ENCODE measurements at regions not wholly inside any gene's neighbourhood (a gene's known extent, or its start where the extent isn't known, plus 50 kb on each side); places are given as distances from the start of the nearest gene placed in this dataset.

DNA sequence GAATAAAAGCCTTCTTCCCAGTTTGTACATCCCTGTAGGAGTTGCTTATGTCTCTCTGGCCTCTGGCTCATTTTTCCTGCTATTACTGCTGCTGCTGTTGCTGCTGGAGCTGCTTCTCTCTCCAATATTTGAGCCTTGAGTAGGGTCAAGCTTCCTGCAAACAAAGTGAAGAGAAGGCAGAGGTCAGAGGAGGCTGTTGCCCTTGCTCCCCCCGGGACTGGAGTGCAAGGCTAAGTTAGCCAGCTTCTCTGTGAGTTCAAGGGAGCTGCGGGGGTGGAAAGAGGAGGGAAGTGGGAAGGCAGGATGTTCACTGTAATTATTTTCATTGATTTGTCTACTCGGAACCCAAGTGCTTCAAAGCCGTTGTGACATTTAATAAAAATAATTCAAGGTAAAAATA lies 77.0 kb upstream of the TMEM132E start:
- no CpG with 5 or more reads among the region's 4 CpGs for WGBS (ENCODE audit: insufficient coverage, low lambda C conversion rate)
- no peaks in the 10 kb centered on the region for H3K36me3 ChIP-seq (ENCODE audit: control insufficient read depth, insufficient read depth, low read length)

GRCh38 chr17:34499576-34499975 lies 79.8 kb upstream of the TMEM132E start:
- WGBS (ENCODE audit: insufficient coverage, low lambda C conversion rate) = no CpG with 5 or more reads among the region's 1 CpG
- DNase-seq = peak; percentile 9 to 13

More for the DNA sequence above, 77.0 kb upstream of the TMEM132E start:
- Histone ChIP-seq H3K9me3 (ENCODE audit: control insufficient read depth, low read depth, low read length) (no peaks in the 10 kb centered on the region), H3K4me3 (ENCODE audit: low read length) (no peak overlapping the region), H3K4me1 (ENCODE audit: control insufficient read depth, insufficient read depth, low read length) (no peaks in the 10 kb centered on the region), H3K27ac (ENCODE audit: low read length) (no peak overlapping the region), H3K27me3 (ENCODE audit: control insufficient read depth, insufficient read depth, low read length) (peaks cover 4% of the 10 kb centered on the region)
- DNase-seq = no peak

DNA sequence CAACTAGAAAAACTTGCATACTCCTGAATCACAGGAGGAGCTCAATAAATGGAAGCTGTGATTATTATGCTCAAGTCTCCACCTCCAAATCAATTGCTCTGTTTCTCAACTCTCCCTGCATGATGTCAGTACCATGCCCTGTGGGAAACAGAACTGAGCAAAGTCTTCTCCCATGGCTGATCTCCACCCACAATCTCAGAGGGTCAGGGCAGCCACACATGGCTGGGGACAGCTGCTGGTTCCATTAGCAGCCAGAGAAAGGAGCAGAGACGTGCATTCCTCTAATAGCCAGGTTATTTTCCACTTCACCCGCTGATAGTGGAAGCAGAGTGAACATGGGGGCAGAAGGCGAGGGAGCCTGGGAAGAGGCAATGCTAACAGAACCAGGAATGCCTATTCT lies 85.5 kb upstream of the TMEM132E start:
- Histone ChIP-seq H3K27ac (ENCODE audit: low read length) (no peak overlapping the region), H3K4me1 (ENCODE audit: control insufficient read depth, insufficient read depth, low read length) (no peaks in the 10 kb centered on the region), H3K36me3 (ENCODE audit: control insufficient read depth, insufficient read depth, low read length) (no peaks in the 10 kb centered on the region), H3K9me3 (ENCODE audit: control insufficient read depth, low read depth, low read length) (no peaks in the 10 kb centered on the region), H3K27me3 (ENCODE audit: control insufficient read depth, insufficient read depth, low read length) (no peaks in the 10 kb centered on the region), H3K4me3 (ENCODE audit: low read length) (no peak overlapping the region)
- DNase-seq = no peak
- WGBS (ENCODE audit: insufficient coverage, low lambda C conversion rate) = no CpG with 5 or more reads among the region's 3 CpGs

More at GRCh38 chr17:34499576-34499975, 79.8 kb upstream of the TMEM132E start:
- no peak overlapping the region for H3K4me3 ChIP-seq (ENCODE audit: low read length)
- H3K36me3 ChIP-seq (ENCODE audit: control insufficient read depth, insufficient read depth, low read length) = no peaks in the 10 kb centered on the region
- peaks cover 2% of the 10 kb centered on the region for H3K27me3 ChIP-seq (ENCODE audit: control insufficient read depth, insufficient read depth, low read length)
- no peak overlapping the region for H3K27ac ChIP-seq (ENCODE audit: low read length)
- no peaks in the 10 kb centered on the region for H3K4me1 ChIP-seq (ENCODE audit: control insufficient read depth, insufficient read depth, low read length)
- H3K9me3 ChIP-seq (ENCODE audit: control insufficient read depth, low read depth, low read length) = no peaks in the 10 kb centered on the region

DNA sequence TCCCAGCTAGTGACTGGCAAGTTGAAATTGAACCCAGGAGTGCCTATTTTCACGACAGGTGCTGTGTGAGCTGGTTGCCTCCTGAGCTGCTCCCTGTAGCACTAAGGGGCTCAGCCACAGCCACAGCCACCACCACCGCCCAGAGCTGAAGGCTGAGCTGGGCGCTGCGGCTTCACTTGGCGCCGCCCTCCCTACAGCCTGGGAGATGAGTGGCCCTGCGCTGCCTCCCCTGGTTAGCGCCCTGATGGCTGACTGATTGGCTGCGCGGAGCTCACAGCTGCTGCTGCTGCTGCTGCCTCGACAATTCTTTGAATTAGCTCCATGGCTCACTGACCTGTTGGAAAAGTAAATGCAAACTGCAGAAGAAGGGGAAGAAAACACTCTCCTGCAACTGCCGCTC lies 91.8 kb upstream of the TMEM132E start:
- Histone ChIP-seq H3K27me3 (ENCODE audit: control insufficient read depth, insufficient read depth, low read length) (peaks cover 15% of the 10 kb centered on the region), H3K9me3 (ENCODE audit: control insufficient read depth, low read depth, low read length) (no peaks in the 10 kb centered on the region), H3K27ac (ENCODE audit: low read length) (no peak overlapping the region), H3K4me1 (ENCODE audit: control insufficient read depth, insufficient read depth, low read length) (no peaks in the 10 kb centered on the region), H3K36me3 (ENCODE audit: control insufficient read depth, insufficient read depth, low read length) (no peaks in the 10 kb centered on the region), H3K4me3 (ENCODE audit: low read length) (no peak overlapping the region)
- WGBS (ENCODE audit: insufficient coverage, low lambda C conversion rate) = no CpG with 5 or more reads among the region's 12 CpGs
- DNase-seq = no peak

- H3K27ac ChIP-seq (ENCODE audit: low read length) = no peak overlapping the region
- H3K4me1 ChIP-seq (ENCODE audit: control insufficient read depth, insufficient read depth, low read length) = no peaks in the 10 kb centered on the region
- no CpG with 5 or more reads among the region's 8 CpGs for WGBS (ENCODE audit: insufficient coverage, low lambda C conversion rate)
- no peaks in the 10 kb centered on the region for H3K36me3 ChIP-seq (ENCODE audit: control insufficient read depth, insufficient read depth, low read length)
- H3K27me3 ChIP-seq (ENCODE audit: control insufficient read depth, insufficient read depth, low read length) = peaks cover 15% of the 10 kb centered on the region
- H3K4me3 ChIP-seq (ENCODE audit: low read length) = no peak overlapping the region
- DNase-seq = no peak
- no peaks in the 10 kb centered on the region for H3K9me3 ChIP-seq (ENCODE audit: control insufficient read depth, low read depth, low read length)
Measured at GRCh38 chr17:34486761-34487160, 92.6 kb upstream of the TMEM132E start.

DNA sequence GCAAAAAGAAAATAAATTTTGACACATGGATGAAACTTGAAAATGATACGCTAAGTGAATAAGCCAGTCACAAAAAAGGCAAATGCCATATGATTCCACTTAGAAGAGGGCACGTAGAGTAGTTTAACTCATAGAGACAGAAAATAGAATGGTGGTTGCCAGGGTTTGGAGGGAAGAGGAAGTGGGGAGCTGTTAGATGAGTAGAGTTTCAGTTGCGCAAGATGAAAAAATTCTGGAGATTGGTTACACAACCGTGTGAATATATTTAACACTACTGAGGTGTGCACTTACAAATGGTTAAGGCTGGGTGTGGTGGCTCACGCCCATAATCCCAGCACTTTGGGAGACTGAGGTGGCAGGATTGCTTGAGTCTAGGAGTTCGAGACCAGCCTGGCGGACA lies 93.4 kb upstream of the TMEM132E start:
- 82% methylated on average over 4 of the region's 7 CpGs for WGBS (ENCODE audit: insufficient coverage, low lambda C conversion rate)
- H3K27me3 ChIP-seq (ENCODE audit: control insufficient read depth, insufficient read depth, low read length) = peaks cover 15% of the 10 kb centered on the region
- no peak overlapping the region for H3K27ac ChIP-seq (ENCODE audit: low read length)
- no peaks in the 10 kb centered on the region for H3K36me3 ChIP-seq (ENCODE audit: control insufficient read depth, insufficient read depth, low read length)
- H3K4me1 ChIP-seq (ENCODE audit: control insufficient read depth, insufficient read depth, low read length) = no peaks in the 10 kb centered on the region
- H3K4me3 ChIP-seq (ENCODE audit: low read length) = no peak overlapping the region
- DNase-seq = no peak
- no peaks in the 10 kb centered on the region for H3K9me3 ChIP-seq (ENCODE audit: control insufficient read depth, low read depth, low read length)

DNA sequence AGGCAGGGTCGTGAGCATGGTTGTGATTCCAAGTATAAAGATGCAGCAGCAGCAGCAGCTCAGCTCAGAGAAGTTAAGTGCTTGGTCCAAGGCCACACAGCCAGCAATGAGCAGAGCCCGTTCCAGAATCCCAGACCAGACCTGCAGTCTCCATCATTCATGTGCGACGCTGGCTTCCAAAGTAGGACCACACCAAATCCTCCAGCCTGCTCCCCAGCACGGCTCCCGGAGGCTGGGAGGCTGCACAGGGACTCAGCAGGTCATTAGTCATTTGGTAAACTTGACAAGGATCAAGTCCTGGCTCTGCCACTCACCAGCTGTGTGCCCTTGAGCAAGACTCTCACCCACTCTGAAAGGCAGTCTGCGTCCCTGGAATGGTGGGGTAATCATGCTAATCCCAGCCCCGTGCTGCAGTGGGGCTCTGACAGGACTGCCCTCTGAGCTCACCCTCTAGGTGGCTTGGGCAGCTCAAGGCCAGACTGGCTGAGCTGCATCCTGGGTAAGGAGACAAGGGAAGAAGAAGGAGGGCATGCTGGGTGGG lies 95.1 kb upstream of the TMEM132E start:
- Histone ChIP-seq H3K4me3 (ENCODE audit: low read length) (no peak overlapping the region), H3K36me3 (ENCODE audit: control insufficient read depth, insufficient read depth, low read length) (no peaks in the 10 kb centered on the region), H3K4me1 (ENCODE audit: control insufficient read depth, insufficient read depth, low read length) (no peaks in the 10 kb centered on the region), H3K27ac (ENCODE audit: low read length) (no peak overlapping the region), H3K27me3 (ENCODE audit: control insufficient read depth, insufficient read depth, low read length) (peaks cover 15% of the 10 kb centered on the region), H3K9me3 (ENCODE audit: control insufficient read depth, low read depth, low read length) (no peaks in the 10 kb centered on the region)
- WGBS (ENCODE audit: insufficient coverage, low lambda C conversion rate) = no CpG with 5 or more reads among the region's 8 CpGs
- DNase-seq = no peak

- Histone ChIP-seq H3K4me3 (ENCODE audit: low read length) (no peak overlapping the region), H3K4me1 (ENCODE audit: control insufficient read depth, insufficient read depth, low read length) (no peaks in the 10 kb centered on the region), H3K27ac (ENCODE audit: low read length) (no peak overlapping the region), H3K27me3 (ENCODE audit: control insufficient read depth, insufficient read depth, low read length) (peaks cover 14% of the 10 kb centered on the region), H3K36me3 (ENCODE audit: control insufficient read depth, insufficient read depth, low read length) (no peaks in the 10 kb centered on the region), H3K9me3 (ENCODE audit: control insufficient read depth, low read depth, low read length) (no peaks in the 10 kb centered on the region)
- WGBS (ENCODE audit: insufficient coverage, low lambda C conversion rate) = no CpG with 5 or more reads among the region's 7 CpGs
- no peak for DNase-seq
Measured at GRCh38 chr17:34482730-34483129, 96.7 kb upstream of the TMEM132E start.

DNA sequence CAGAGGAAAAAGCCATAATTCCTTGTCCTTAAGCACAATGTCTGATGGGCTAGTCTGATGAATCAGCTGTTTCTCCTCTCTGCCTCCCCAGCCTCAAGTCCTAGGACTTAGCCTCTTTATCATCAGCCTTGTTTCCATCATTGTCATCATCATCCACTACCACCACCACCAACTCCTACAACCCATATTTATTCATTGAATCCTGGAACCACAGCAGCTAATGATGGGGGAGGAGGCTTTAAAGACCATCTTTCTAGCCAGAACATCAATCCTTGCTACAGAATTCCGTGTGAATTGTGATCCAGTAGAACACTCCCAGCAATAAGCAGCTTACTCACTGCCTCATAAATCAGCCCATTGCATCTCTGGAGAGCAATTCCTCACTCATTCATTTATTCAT lies 97.6 kb upstream of the TMEM132E start:
- H3K27me3 ChIP-seq (ENCODE audit: control insufficient read depth, insufficient read depth, low read length) = peaks cover 4% of the 10 kb centered on the region
- DNase-seq = no peak
- H3K9me3 ChIP-seq (ENCODE audit: control insufficient read depth, low read depth, low read length) = no peaks in the 10 kb centered on the region
- H3K36me3 ChIP-seq (ENCODE audit: control insufficient read depth, insufficient read depth, low read length) = no peaks in the 10 kb centered on the region
- H3K4me3 ChIP-seq (ENCODE audit: low read length) = no peak overlapping the region
- H3K27ac ChIP-seq (ENCODE audit: low read length) = no peak overlapping the region
- no peaks in the 10 kb centered on the region for H3K4me1 ChIP-seq (ENCODE audit: control insufficient read depth, insufficient read depth, low read length)
- no CpG with 5 or more reads among the region's 1 CpG for WGBS (ENCODE audit: insufficient coverage, low lambda C conversion rate)

DNA sequence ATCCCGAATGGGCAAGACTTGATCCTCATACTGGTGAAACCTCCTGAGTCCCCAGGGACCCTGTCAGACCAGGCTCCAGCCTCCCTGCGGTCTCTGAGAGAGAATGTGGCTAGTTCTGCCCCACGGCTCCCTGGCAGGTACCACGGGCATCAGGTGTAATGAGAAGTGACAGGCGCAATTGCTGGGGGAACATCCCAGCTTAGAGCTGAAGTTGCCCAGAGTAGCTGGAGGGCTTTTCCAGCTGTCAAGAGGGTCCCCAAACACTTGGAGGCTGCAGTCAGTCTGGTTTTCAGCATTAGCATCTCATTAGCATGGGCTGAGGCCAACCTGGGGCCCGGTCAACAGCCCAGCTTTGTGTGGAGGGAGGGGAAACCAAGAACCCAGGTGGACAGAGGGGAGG lies 100.0 kb upstream of the TMEM132E start:
- no peaks in the 10 kb centered on the region for H3K36me3 ChIP-seq (ENCODE audit: control insufficient read depth, insufficient read depth, low read length)
- WGBS (ENCODE audit: insufficient coverage, low lambda C conversion rate) = no CpG with 5 or more reads among the region's 6 CpGs
- no peaks in the 10 kb centered on the region for H3K4me1 ChIP-seq (ENCODE audit: control insufficient read depth, insufficient read depth, low read length)
- H3K27me3 ChIP-seq (ENCODE audit: control insufficient read depth, insufficient read depth, low read length) = peaks cover 2% of the 10 kb centered on the region
- DNase-seq = no peak
- no peak overlapping the region for H3K27ac ChIP-seq (ENCODE audit: low read length)
- H3K9me3 ChIP-seq (ENCODE audit: control insufficient read depth, low read depth, low read length) = no peaks in the 10 kb centered on the region
- H3K4me3 ChIP-seq (ENCODE audit: low read length) = no peak overlapping the region

DNA sequence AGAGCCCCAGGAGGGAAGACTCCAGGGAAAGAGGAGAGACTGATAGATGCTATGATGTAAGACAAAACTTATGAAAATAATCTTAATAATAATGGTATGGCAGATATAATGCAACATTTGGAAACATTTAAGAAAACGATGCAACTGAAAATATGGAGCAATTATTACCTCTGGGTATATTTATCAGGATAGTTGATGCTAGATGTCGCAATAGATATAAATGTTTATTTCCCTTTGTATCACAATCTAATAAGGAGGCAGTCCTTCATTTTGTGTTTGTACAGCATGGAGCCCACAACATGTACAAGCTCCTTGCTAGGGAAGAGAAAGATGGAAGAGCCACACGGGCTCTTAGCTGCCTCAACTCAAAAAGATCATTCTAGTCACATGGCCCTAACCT lies 101.1 kb upstream of the TMEM132E start:
- no peak for DNase-seq
- WGBS (ENCODE audit: insufficient coverage, low lambda C conversion rate) = 100% methylated on average over 1 of the region's 3 CpGs
- Histone ChIP-seq H3K27ac (ENCODE audit: low read length) (no peak overlapping the region), H3K36me3 (ENCODE audit: control insufficient read depth, insufficient read depth, low read length) (no peaks in the 10 kb centered on the region), H3K27me3 (ENCODE audit: control insufficient read depth, insufficient read depth, low read length) (peaks cover 2% of the 10 kb centered on the region), H3K9me3 (ENCODE audit: control insufficient read depth, low read depth, low read length) (no peaks in the 10 kb centered on the region), H3K4me1 (ENCODE audit: control insufficient read depth, insufficient read depth, low read length) (no peaks in the 10 kb centered on the region), H3K4me3 (ENCODE audit: low read length) (no peak overlapping the region)
